H1 (cell line): ENCODE measurements at regions not wholly inside any gene's neighbourhood (a gene's known extent, or its start where the extent isn't known, plus 50 kb on each side); places are given as distances from the start of the nearest gene placed in this dataset.

Experiments used
- ATF2 ChIP-seq: IDR thresholded peaks from 2 replicates; pipeline ENCODE4 v1.6.1; 2012; ENCODE audit warnings: low read length, inconsistent platforms
- ATF3 ChIP-seq: IDR thresholded peaks from 2 replicates; pipeline ENCODE4 v1.6.1; 2011; ENCODE audit warnings: low read depth, mild to moderate bottlenecking, low read length; ENCODE audit not compliant: insufficient read depth
- CBX8 ChIP-seq: fragments of 300-800, 300-1000 bp; sonication (generic); IDR thresholded peaks from 2 replicates; pipeline ENCODE4 v1.7.1; 2016; ENCODE audit warnings: low read depth, low read length, borderline replicate concordance
- CHD2 ChIP-seq: IDR thresholded peaks from 2 replicates; pipeline ENCODE4 v1.6.1; 2012; ENCODE audit warnings: low read length, improper control_type of control experiment
- CREB1 ChIP-seq: IDR thresholded peaks from 2 replicates; pipeline ENCODE4 v1.6.1; 2012; ENCODE audit warnings: inconsistent platforms
- EZH2 ChIP-seq: fragments of 200-600 bp; sonication (generic); IDR thresholded peaks from 2 replicates; pipeline ENCODE4 v1.7.1; 2012; ENCODE audit warnings: low read depth, mild to moderate bottlenecking, moderate library complexity, low read length, inconsistent platforms; ENCODE audit not compliant: severe bottlenecking
- HDAC2 ChIP-seq, 2 experiments: fragments of 300-600 bp in 1 of 2; sonication (generic) in 1 of 2; IDR thresholded peaks; 2 replicates each; pipeline ENCODE4 v1.6.1; 2011 to 2012; ENCODE audit warnings: low read depth in 2 of 2, low read length in 2 of 2, mild to moderate bottlenecking in 2 of 2, moderate library complexity in 2 of 2, borderline replicate concordance in 1 of 2, inconsistent platforms in 1 of 2
- PHF8 ChIP-seq: fragments of 200-600 bp; sonication (generic); conservative IDR thresholded peaks from 2 replicates; pipeline ENCODE4 v1.7.1; 2012; ENCODE audit warnings: low read depth, mild to moderate bottlenecking, inconsistent platforms, low read length, moderate library complexity
- POLR2A ChIP-seq, 2 experiments: IDR thresholded peaks; 1 replicate in 1 of 2; 2 replicates in 1 of 2; pipeline ENCODE4 v1.6.1; 2011; ENCODE audit warnings: low read depth in 2 of 2, low read length in 2 of 2, mild to moderate bottlenecking in 2 of 2; ENCODE audit errors: control extremely low read depth in 1 of 2
- SP1 ChIP-seq: IDR thresholded peaks from 2 replicates; pipeline ENCODE4 v1.6.1; 2011; ENCODE audit warnings: low read depth, low read length
- SRF ChIP-seq: IDR thresholded peaks from 2 replicates; pipeline ENCODE4 v1.6.1; 2011; ENCODE audit warnings: mild to moderate bottlenecking, low read depth, low read length, moderate library complexity
- TEAD4 ChIP-seq: IDR thresholded peaks from 2 replicates; pipeline ENCODE4 v1.6.1; 2012; ENCODE audit warnings: low read depth, low read length, inconsistent platforms, mixed read lengths
- ZNF274 ChIP-seq: IDR thresholded peaks from 2 replicates; pipeline ENCODE4 v1.7.0; 2012; ENCODE audit warnings: low read length, borderline replicate concordance; ENCODE audit errors: extremely low read depth
- TF ChIP-seq, protein P1 (sequence below), 3 experiments: IDR thresholded peaks; 1 replicate in 2 of 3; 2 replicates in 1 of 3; pipeline versions ENCODE4 v1.5.1 to v1.6.1; 2011; ENCODE audit warnings: low read length in 3 of 3, mild to moderate bottlenecking in 3 of 3, inconsistent platforms in 2 of 3, low read depth in 1 of 3, moderate library complexity in 1 of 3; ENCODE audit not compliant: insufficient read depth in 1 of 3; ENCODE audit errors: control extremely low read depth in 1 of 3

- TF ChIP-seq EZH2 = no peak
- TF ChIP-seq ATF2 = no peak
- TF ChIP-seq ZNF274 = no peak
- TF ChIP-seq, protein P1, sequence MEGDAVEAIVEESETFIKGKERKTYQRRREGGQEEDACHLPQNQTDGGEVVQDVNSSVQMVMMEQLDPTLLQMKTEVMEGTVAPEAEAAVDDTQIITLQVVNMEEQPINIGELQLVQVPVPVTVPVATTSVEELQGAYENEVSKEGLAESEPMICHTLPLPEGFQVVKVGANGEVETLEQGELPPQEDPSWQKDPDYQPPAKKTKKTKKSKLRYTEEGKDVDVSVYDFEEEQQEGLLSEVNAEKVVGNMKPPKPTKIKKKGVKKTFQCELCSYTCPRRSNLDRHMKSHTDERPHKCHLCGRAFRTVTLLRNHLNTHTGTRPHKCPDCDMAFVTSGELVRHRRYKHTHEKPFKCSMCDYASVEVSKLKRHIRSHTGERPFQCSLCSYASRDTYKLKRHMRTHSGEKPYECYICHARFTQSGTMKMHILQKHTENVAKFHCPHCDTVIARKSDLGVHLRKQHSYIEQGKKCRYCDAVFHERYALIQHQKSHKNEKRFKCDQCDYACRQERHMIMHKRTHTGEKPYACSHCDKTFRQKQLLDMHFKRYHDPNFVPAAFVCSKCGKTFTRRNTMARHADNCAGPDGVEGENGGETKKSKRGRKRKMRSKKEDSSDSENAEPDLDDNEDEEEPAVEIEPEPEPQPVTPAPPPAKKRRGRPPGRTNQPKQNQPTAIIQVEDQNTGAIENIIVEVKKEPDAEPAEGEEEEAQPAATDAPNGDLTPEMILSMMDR (IDR thresholded peaks at IDR 0.05; ENCODE audit: control extremely low read depth in 1 of 3, insufficient read depth in 1 of 3, low read depth in 1 of 3, low read length in 3 of 3) = no peak
- TF ChIP-seq CBX8 = no peak
- TF ChIP-seq TEAD4 = no peak
- TF ChIP-seq PHF8 = no peak
- TF ChIP-seq CHD2 = no peak
- no peak for TF ChIP-seq HDAC2 (IDR thresholded peaks at IDR 0.05; ENCODE audit: borderline replicate concordance in 1 of 2, low read depth in 2 of 2, low read length in 2 of 2)
- no peak for TF ChIP-seq SP1
- TF ChIP-seq ATF3 = no peak
- TF ChIP-seq POLR2A (IDR thresholded peaks at IDR 0.05; ENCODE audit: control extremely low read depth in 1 of 2, low read depth in 2 of 2, low read length in 2 of 2) = no peak
- no peak for TF ChIP-seq CREB1
- TF ChIP-seq SRF = no peak
These were observed 301.0 kb upstream of the HS6ST1 start for GRCh38 chr2:128619471-128620325.
